Esophagus muscularis mucosa (tissue), 3 donors: ENCODE measurements at regions not wholly inside any gene's neighbourhood (a gene's known extent, or its start where the extent isn't known, plus 50 kb on each side); places are given as distances from the start of the nearest gene placed in this dataset.

Source experiments
- CTCF ChIP-seq, 3 experiments: fragments of 200-600 bp in 2 of 3; fragments of 450-650 bp in 1 of 3; sonication (generic) in 2 of 3; IDR thresholded peaks; one replicate each; pipeline ENCODE4 v1.5.1; 2017 to 2019; ENCODE audit warnings: antibody characterized with exemption in 3 of 3, mild to moderate bottlenecking in 2 of 3, moderate library complexity in 1 of 3
- POLR2AphosphoS5 ChIP-seq, 2 donors: sonication (generic); formaldehyde crosslinking; IDR thresholded peaks; one replicate each; pipeline ENCODE4 v1.6.1; 2017; ENCODE audit warnings: antibody characterized with exemption in 2 of 2

- TF ChIP-seq CTCF (IDR thresholded peaks at IDR 0.05) (no peak), POLR2AphosphoS5 (IDR thresholded peaks at IDR 0.05) (no peak)
Measured at GRCh38 chr3:118277814-118278213, 756.8 kb downstream of the IGSF11 start.
